ENCODE measurements at regions not wholly inside any gene's neighbourhood (a gene's known extent, or its start where the extent isn't known, plus 50 kb on each side); places are given as distances from the start of the nearest gene placed in this dataset.

GRCh38 chr5:84667576-84667975, 282.9 kb upstream of the EDIL3 start (continued):
- TF ChIP-seq RXRA (IDR thresholded peaks at IDR 0.05; ENCODE audit: insufficient read depth, low read depth, low read length) (no peak), GTF2F1 (IDR thresholded peaks at IDR 0.05; ENCODE audit: borderline replicate concordance, low read depth, low read length) (no peak), YY1 (IDR thresholded peaks at IDR 0.05; ENCODE audit: low read depth, low read length) (no peak)

Data from H1 (cell line).